Activated naive CD4-positive, alpha-beta T cell treated with anti-CD3 and anti-CD28 coated beads for 36 hours (primary cell): ENCODE measurements at regions not wholly inside any gene's neighbourhood (a gene's known extent, or its start where the extent isn't known, plus 50 kb on each side); places are given as distances from the start of the nearest gene placed in this dataset.

Source experiments
- CTCF ChIA-PET: fragments of 350-600 bp; sonication (Branson Sonifier 250); formaldehyde crosslinking; loops from one replicate; lab custom pipeline; 2021; ENCODE audit warnings: antibody characterized with exemption; lab: Charles Lee
- DNase-seq: peaks from one replicate; pipeline ENCODE4 v3.0.0-alpha.2; 2020
- H3K27ac Mint-ChIP-seq: one replicate; pipeline ENCODE4 v1.8.0; 2021; ENCODE audit warnings: mild to moderate bottlenecking, mixed read lengths
- H3K27me3 Mint-ChIP-seq: one replicate; pipeline ENCODE4 v1.8.0; 2021; ENCODE audit warnings: low read depth, mixed read lengths
- H3K36me3 Mint-ChIP-seq: one replicate; pipeline ENCODE4 v1.8.0; 2021; ENCODE audit warnings: low read depth, mixed read lengths
- H3K4me1 Mint-ChIP-seq: one replicate; pipeline ENCODE4 v1.8.0; 2021; ENCODE audit warnings: low read depth, mixed read lengths
- H3K4me3 Mint-ChIP-seq: one replicate; pipeline ENCODE4 v1.8.0; 2021; ENCODE audit warnings: mild to moderate bottlenecking, moderate library complexity, mixed read lengths
- H3K9me3 Mint-ChIP-seq: one replicate; pipeline ENCODE4 v1.8.0; 2021; ENCODE audit warnings: mixed read lengths
- intact Hi-C: fragments of 100-400 bp; cut with micrococcal nuclease; formaldehyde crosslinking; loops from one replicate; pipeline ENCODE4 v1.15.1; 2023

DNA sequence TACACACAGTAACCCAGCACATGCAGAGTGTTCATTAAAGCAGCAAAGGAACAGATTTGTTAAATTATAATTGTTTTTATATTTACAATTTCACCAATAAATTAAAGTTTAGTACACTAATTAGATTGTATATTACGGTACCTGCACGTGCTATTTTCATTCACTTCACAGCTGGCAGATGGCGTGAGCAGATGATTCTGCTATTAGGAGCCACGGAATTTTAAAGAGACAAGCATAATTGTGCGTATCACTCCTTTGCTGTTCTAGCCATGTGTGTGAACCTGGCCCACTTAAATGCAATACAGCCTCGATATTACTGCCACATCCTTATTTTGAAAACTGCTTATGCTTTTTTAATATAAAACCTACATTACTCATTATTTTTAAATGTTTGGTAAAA lies 332.8 kb upstream of the SOX11 start:
- no peaks in the 10 kb centered on the region for H3K4me1 Mint-ChIP-seq
- intact Hi-C loops = no loop called here
- H3K27ac Mint-ChIP-seq = no peak overlapping the region
- H3K9me3 Mint-ChIP-seq = peaks cover 4% of the 10 kb centered on the region
- H3K27me3 Mint-ChIP-seq = no peaks in the 10 kb centered on the region
- no peak overlapping the region for H3K4me3 Mint-ChIP-seq
- CTCF ChIA-PET = no interaction called here
- DNase-seq = no peak
- no peaks in the 10 kb centered on the region for H3K36me3 Mint-ChIP-seq

DNA sequence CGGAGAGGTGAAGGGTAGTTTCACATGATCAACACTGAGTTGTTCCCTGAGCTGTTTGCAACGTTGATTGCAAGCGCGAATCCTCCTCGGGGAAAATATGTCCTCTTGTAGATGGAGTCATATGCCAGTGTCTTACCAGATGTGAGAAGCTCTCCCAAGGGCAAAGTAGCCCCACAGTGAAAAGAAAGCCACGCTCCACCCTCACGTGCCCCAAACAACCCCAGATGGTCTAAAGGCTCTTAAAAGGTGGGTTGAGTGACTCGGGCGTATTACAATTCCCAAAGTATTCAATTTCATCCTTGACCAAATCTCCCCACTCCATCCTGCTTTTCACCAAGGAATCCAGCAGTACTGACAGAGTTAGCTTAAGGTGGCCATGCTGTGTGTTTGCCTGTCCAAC lies 332.1 kb upstream of the SOX11 start:
- intact Hi-C loops = loop anchor here (10.0 kb wide), 1 partner anchor 1005 kb away; no protein-coding TSS in a partner anchor
- no peaks in the 10 kb centered on the region for H3K36me3 Mint-ChIP-seq
- CTCF ChIA-PET = no interaction called here
- H3K4me1 Mint-ChIP-seq = no peaks in the 10 kb centered on the region
- no peaks in the 10 kb centered on the region for H3K27me3 Mint-ChIP-seq
- no peak overlapping the region for H3K27ac Mint-ChIP-seq
- H3K4me3 Mint-ChIP-seq = no peak overlapping the region
- peaks cover 4% of the 10 kb centered on the region for H3K9me3 Mint-ChIP-seq
- DNase-seq = no peak

DNA sequence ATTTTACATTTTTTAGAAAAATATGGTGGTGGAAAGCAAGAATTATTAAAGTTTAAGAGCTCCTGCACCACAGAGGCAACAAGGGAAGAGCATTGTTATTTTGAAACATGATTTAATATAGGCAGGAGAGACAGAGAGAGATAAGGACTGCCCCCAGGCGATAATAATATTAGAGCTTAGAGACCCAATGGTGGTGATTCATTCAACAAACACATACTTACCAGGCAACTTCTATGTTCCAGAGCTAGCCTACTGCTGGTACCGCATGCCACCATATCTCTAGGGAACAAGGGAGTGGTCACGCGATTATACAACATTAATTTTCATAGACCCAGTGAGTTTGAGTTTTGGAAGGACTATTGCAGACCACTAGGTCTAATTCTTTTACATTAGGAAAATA lies 327.8 kb upstream of the SOX11 start:
- peaks cover 2% of the 10 kb centered on the region for H3K9me3 Mint-ChIP-seq
- CTCF ChIA-PET = interaction anchor here (0.7 kb wide), 1 partner anchor 535 kb away, joined by 4 read pairs; no protein-coding TSS in a partner anchor
- no peaks in the 10 kb centered on the region for H3K4me1 Mint-ChIP-seq
- DNase-seq = no peak
- H3K36me3 Mint-ChIP-seq = no peaks in the 10 kb centered on the region
- no peaks in the 10 kb centered on the region for H3K27me3 Mint-ChIP-seq
- intact Hi-C loops = loop anchor here (10.0 kb wide), 1 partner anchor 1010 kb away; no protein-coding TSS in a partner anchor
- H3K27ac Mint-ChIP-seq = no peak overlapping the region
- no peak overlapping the region for H3K4me3 Mint-ChIP-seq

DNA sequence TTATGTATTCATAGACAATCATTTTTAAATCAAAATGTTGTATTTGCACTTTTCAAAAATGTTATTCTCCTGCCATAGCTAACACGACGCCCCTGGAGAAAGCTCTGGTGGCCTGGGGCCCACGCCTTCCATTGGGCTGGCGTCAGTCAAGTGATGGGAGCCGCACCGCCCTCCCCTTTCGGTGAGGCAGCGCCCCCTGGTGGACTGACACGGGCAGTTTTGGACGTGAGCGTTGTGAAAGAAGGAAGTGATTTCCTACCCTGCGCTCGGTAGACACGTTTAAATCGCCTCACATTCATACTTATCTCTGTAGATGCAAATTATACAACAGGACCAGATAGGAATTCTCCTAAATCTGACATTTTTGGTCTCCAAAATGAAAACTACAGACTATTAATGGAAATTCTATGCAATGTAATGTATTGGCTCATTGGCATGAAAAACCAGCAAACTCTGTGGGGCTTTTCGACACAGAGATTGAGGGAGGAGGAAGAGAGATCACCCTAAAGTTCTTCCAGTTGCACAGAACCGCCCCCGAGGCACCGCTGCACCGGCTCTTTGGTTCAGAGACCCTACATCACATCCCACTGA lies 326.2 kb upstream of the SOX11 start:
- Mint-ChIP-seq H3K27ac (no peak overlapping the region), H3K4me1 (no peaks in the 10 kb centered on the region), H3K27me3 (no peaks in the 10 kb centered on the region), H3K9me3 (peaks cover 2% of the 10 kb centered on the region), H3K36me3 (no peaks in the 10 kb centered on the region), H3K4me3 (no peak overlapping the region)
- intact Hi-C loops = loop anchor here (2.0 to 10.0 kb wide), 3 partner anchors 1011 to 1639 kb away; no protein-coding TSS in a partner anchor
- CTCF ChIA-PET = interaction anchor here (1.0 kb wide), 2 partner anchors 8 to 1406 kb away, joined by 3 to 5 read pairs; no protein-coding TSS in a partner anchor
- peak; percentile 72 for DNase-seq

DNA sequence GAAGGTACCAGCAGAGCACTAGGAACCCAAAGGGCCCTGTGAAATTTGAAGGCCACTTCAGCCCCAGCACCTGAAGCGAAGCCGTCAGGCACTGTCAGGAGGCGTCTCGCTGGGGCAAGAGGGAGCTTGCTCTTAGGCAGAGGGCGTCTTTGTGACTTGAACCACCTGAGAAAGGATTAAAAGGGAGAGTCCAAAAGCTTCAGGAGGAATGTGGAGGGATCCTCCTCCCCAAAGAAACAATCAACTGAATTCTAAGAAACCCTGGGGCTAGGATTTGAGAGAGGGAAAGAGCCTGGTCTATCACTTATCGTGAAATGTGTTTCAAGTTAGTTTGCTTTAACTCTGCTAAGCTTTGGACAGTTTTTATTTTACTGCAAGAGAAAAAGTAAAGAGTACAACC lies 324.9 kb upstream of the SOX11 start:
- H3K36me3 Mint-ChIP-seq = no peaks in the 10 kb centered on the region
- peaks cover 3% of the 10 kb centered on the region for H3K27me3 Mint-ChIP-seq
- no peak for DNase-seq
- H3K27ac Mint-ChIP-seq = no peak overlapping the region
- H3K4me1 Mint-ChIP-seq = no peaks in the 10 kb centered on the region
- no peak overlapping the region for H3K4me3 Mint-ChIP-seq
- CTCF ChIA-PET = interaction anchor here (0.7 kb wide), 1 partner anchor 67 kb away, joined by 3 read pairs; no protein-coding TSS in a partner anchor
- intact Hi-C loops = loop anchor here (2.0 to 10.0 kb wide), 3 partner anchors 1013 to 1640 kb away; no protein-coding TSS in a partner anchor
- peaks cover 2% of the 10 kb centered on the region for H3K9me3 Mint-ChIP-seq

- no peak overlapping the region for H3K4me3 Mint-ChIP-seq
- CTCF ChIA-PET = interaction anchor here (0.7 kb wide), 2 partner anchors 68 to 1084 kb away, joined by 3 to 4 read pairs; no protein-coding TSS in a partner anchor
- intact Hi-C loops = loop anchor here (5.0 to 10.0 kb wide), 2 partner anchors 1013 to 1641 kb away; no protein-coding TSS in a partner anchor
Observed at GRCh38 chr2:5368263-5368662, 323.9 kb upstream of the SOX11 start.

DNA sequence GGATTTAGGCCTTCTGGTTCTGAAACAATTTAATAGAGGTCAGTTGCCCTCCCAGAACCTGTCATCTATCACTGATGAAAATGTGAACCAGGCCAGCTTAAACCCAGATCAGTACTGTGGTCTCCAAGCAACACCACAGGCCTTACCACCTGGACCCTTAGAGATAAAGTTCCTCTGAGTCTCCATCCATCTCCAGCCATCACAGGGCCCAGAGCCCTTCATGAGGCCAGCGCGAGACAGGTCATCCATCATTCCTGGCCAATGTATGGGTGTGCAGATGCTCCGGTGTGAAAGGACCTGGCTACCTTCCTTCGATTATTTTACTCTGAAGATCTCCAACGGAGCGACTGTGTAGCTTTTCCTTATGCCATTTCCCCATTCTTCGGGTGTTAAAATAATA lies 322.7 kb upstream of the SOX11 start:
- intact Hi-C loops = loop anchor here (5.0 to 10.0 kb wide), 2 partner anchors 1015 to 1642 kb away; no protein-coding TSS in a partner anchor
- H3K4me3 Mint-ChIP-seq = no peak overlapping the region
- H3K4me1 Mint-ChIP-seq = no peaks in the 10 kb centered on the region
- H3K27ac Mint-ChIP-seq = no peak overlapping the region
- H3K27me3 Mint-ChIP-seq = peaks cover 10% of the 10 kb centered on the region
- no peak for DNase-seq
- peaks cover 2% of the 10 kb centered on the region for H3K9me3 Mint-ChIP-seq
- CTCF ChIA-PET = no interaction called here
- H3K36me3 Mint-ChIP-seq = no peaks in the 10 kb centered on the region

More at GRCh38 chr2:5368263-5368662, 323.9 kb upstream of the SOX11 start:
- H3K27ac Mint-ChIP-seq = no peak overlapping the region
- peaks cover 2% of the 10 kb centered on the region for H3K9me3 Mint-ChIP-seq
- no peaks in the 10 kb centered on the region for H3K36me3 Mint-ChIP-seq
- DNase-seq = no peak
- H3K27me3 Mint-ChIP-seq = peaks cover 7% of the 10 kb centered on the region
- no peaks in the 10 kb centered on the region for H3K4me1 Mint-ChIP-seq

DNA sequence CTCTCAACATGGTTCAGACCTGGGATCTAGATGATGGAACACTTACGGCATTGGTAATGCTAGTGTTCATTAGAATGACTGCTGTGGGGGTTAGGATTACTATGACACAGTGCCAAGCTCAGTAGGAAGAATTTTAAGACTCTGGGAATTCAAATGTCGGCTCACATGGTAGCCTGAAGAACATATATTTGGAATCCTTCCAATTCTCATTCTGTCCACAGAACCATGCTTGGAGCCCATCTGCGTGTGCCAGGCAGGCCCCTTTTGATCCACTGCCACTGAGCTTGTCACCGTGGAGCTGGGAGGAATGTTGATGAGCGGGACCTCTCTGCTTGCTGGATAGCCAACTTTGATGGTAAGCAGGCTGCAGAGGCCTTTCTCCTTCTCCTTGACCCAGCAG lies 322.0 kb upstream of the SOX11 start:
- CTCF ChIA-PET = no interaction called here
- Mint-ChIP-seq H3K9me3 (peaks cover 2% of the 10 kb centered on the region), H3K4me1 (no peaks in the 10 kb centered on the region), H3K36me3 (no peaks in the 10 kb centered on the region), H3K27me3 (peaks cover 13% of the 10 kb centered on the region), H3K27ac (no peak overlapping the region), H3K4me3 (no peak overlapping the region)
- no peak for DNase-seq
- intact Hi-C loops = no loop called here

GRCh38 chr2:5372141-5372540 lies 320.0 kb upstream of the SOX11 start:
- CTCF ChIA-PET = no interaction called here
- H3K4me1 Mint-ChIP-seq = no peaks in the 10 kb centered on the region
- no peak for DNase-seq
- H3K27ac Mint-ChIP-seq = no peak overlapping the region
- peaks cover 13% of the 10 kb centered on the region for H3K27me3 Mint-ChIP-seq
- intact Hi-C loops = no loop called here
- no peak overlapping the region for H3K4me3 Mint-ChIP-seq
- H3K36me3 Mint-ChIP-seq = no peaks in the 10 kb centered on the region
- H3K9me3 Mint-ChIP-seq = peaks cover 2% of the 10 kb centered on the region

GRCh38 chr2:5373200-5373599 lies 319.0 kb upstream of the SOX11 start:
- Mint-ChIP-seq H3K36me3 (no peaks in the 10 kb centered on the region), H3K27me3 (peaks cover 13% of the 10 kb centered on the region), H3K27ac (no peak overlapping the region), H3K9me3 (peaks cover 2% of the 10 kb centered on the region), H3K4me3 (no peak overlapping the region), H3K4me1 (no peaks in the 10 kb centered on the region)
- no peak for DNase-seq
- CTCF ChIA-PET = no interaction called here
- intact Hi-C loops = no loop called here

- peaks cover 13% of the 10 kb centered on the region for H3K27me3 Mint-ChIP-seq
- no peaks in the 10 kb centered on the region for H3K4me1 Mint-ChIP-seq
- intact Hi-C loops = no loop called here
- CTCF ChIA-PET = no interaction called here
- H3K36me3 Mint-ChIP-seq = no peaks in the 10 kb centered on the region
- H3K4me3 Mint-ChIP-seq = no peak overlapping the region
- no peak for DNase-seq
- H3K27ac Mint-ChIP-seq = no peak overlapping the region
- no peaks in the 10 kb centered on the region for H3K9me3 Mint-ChIP-seq
Observed at GRCh38 chr2:5374762-5375161, 317.4 kb upstream of the SOX11 start.

GRCh38 chr2:5377323-5377722 lies 314.9 kb upstream of the SOX11 start:
- intact Hi-C loops = no loop called here
- Mint-ChIP-seq H3K36me3 (no peaks in the 10 kb centered on the region), H3K9me3 (no peaks in the 10 kb centered on the region), H3K27ac (no peak overlapping the region), H3K4me3 (no peak overlapping the region), H3K4me1 (no peaks in the 10 kb centered on the region), H3K27me3 (peaks cover 10% of the 10 kb centered on the region)
- CTCF ChIA-PET = no interaction called here
- DNase-seq = no peak

- Mint-ChIP-seq H3K27ac (no peak overlapping the region), H3K4me1 (no peaks in the 10 kb centered on the region), H3K9me3 (no peaks in the 10 kb centered on the region), H3K27me3 (peaks cover 2% of the 10 kb centered on the region), H3K4me3 (no peak overlapping the region), H3K36me3 (no peaks in the 10 kb centered on the region)
- intact Hi-C loops = no loop called here
- no peak for DNase-seq
- CTCF ChIA-PET = interaction anchor here (0.7 kb wide), 1 partner anchor 141 kb away, joined by 4 read pairs; no protein-coding TSS in a partner anchor
Observed at GRCh38 chr2:5379811-5380210, 312.4 kb upstream of the SOX11 start.
